Mesendoderm (in vitro differentiated cells): ENCODE measurements at regions not wholly inside any gene's neighbourhood (a gene's known extent, or its start where the extent isn't known, plus 50 kb on each side); places are given as distances from the start of the nearest gene placed in this dataset.

Experiments
- DNase-seq: peaks from one replicate; pipeline ENCODE4 v3.0.0; 2013
- H2AK5ac ChIP-seq: 2 replicates; pipeline ENCODE4 v1.6.1; 2013; ENCODE audit warnings: low read length, inconsistent platforms
- H2BK120ac ChIP-seq: 2 replicates; pipeline ENCODE4 v1.6.1; 2013; ENCODE audit warnings: low read depth, mild to moderate bottlenecking, low read length, moderate library complexity, mixed read lengths
- H2BK15ac ChIP-seq: replicated peaks from 2 replicates; pipeline ENCODE4 v1.6.1; 2013; ENCODE audit warnings: low read depth, mild to moderate bottlenecking, moderate library complexity
- H2BK5ac ChIP-seq: 2 replicates; pipeline ENCODE4 v1.6.1; 2013; ENCODE audit warnings: low read length, inconsistent platforms
- H3K18ac ChIP-seq: 2 replicates; pipeline ENCODE4 v1.6.1; 2013; ENCODE audit warnings: mild to moderate bottlenecking, low read length, mixed read lengths
- H3K23ac ChIP-seq: one replicate; pipeline ENCODE4 v1.6.1; 2013; ENCODE audit warnings: low read length
- H3K27ac ChIP-seq: 2 replicates; pipeline ENCODE4 v1.5.1; 2013; ENCODE audit warnings: low read depth, mild to moderate bottlenecking, inconsistent platforms, low read length, moderate library complexity
- H3K27me3 ChIP-seq: 2 replicates; pipeline ENCODE4 v1.6.1; 2013; ENCODE audit warnings: low read length, control low read depth, mild to moderate bottlenecking, inconsistent platforms; ENCODE audit not compliant: insufficient read depth, poor library complexity
- H3K36me3 ChIP-seq: 2 replicates; pipeline ENCODE4 v1.6.1; 2013; ENCODE audit warnings: low read length, inconsistent platforms; ENCODE audit not compliant: control insufficient read depth, insufficient read depth
- H3K4ac ChIP-seq: one replicate; pipeline ENCODE4 v1.6.1; 2013; ENCODE audit warnings: low read depth, mild to moderate bottlenecking, low read length, moderate library complexity
- H3K4me1 ChIP-seq: 2 replicates; pipeline ENCODE4 v1.6.1; 2013; ENCODE audit warnings: low read depth, low read length, inconsistent platforms; ENCODE audit not compliant: control insufficient read depth
- H3K4me2 ChIP-seq: 2 replicates; pipeline ENCODE4 v1.6.1; 2013; ENCODE audit warnings: low read length
- H3K4me3 ChIP-seq: 2 replicates; pipeline ENCODE4 v1.5.1; 2013; ENCODE audit warnings: mild to moderate bottlenecking, low read length
- H3K56ac ChIP-seq: one replicate; pipeline ENCODE4 v1.6.1; 2013; ENCODE audit warnings: low read length
- H3K79me1 ChIP-seq: 2 replicates; pipeline ENCODE4 v1.6.1; 2013; ENCODE audit warnings: low read length, inconsistent platforms
- H3K79me2 ChIP-seq: 2 replicates; pipeline ENCODE4 v1.6.1; 2013; ENCODE audit warnings: mild to moderate bottlenecking, low read length; ENCODE audit not compliant: control insufficient read depth, insufficient read depth
- H3K9ac ChIP-seq: 2 replicates; pipeline ENCODE4 v1.6.1; 2013; ENCODE audit warnings: low read length, inconsistent platforms
- H4K5ac ChIP-seq: one replicate; pipeline ENCODE4 v1.6.1; 2013; ENCODE audit warnings: low read length
- H4K8ac ChIP-seq: one replicate; pipeline ENCODE4 v1.6.1; 2013; ENCODE audit warnings: low read depth, mild to moderate bottlenecking, control low read depth, low read length, moderate library complexity
- WGBS: extraction: QIAGEN DNeasy Blood & Tissue Kit; methylation state at CpG from one replicate; pipeline ENCODE4 v1.1.7; 2013; ENCODE audit warnings: low lambda C conversion rate, missing lambda C conversion rate; ENCODE audit not compliant: insufficient coverage; ENCODE audit errors: extremely low coverage; 5-methylcytosine and 5-hydroxymethylcytosine counted together

GRCh38 chr1:177429234-177429633 lies 258.5 kb downstream of the BRINP2 start:
- Histone ChIP-seq H4K8ac (no peak overlapping the region), H3K27ac (no peak overlapping the region), H3K4ac (no peak overlapping the region)

DNA sequence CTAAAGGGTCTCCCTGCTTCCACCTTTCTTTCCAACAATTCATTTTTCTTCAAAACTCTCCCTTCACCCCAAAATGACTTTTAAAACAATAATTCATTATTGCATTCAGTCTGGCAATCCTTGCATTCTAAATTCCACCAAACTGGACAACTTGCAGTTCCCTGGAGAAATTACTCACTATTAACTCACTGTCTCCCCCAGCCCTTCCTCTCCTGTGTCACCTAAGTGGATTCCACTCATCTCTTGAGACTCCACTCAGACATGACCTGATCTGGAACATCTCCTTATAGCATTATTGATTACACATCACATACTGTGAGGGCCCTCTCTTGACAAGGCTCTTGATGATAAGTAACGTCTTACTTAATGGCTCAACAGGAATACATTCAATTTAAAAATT lies 257.1 kb downstream of the BRINP2 start:
- no peaks in the 10 kb centered on the region for H3K79me1 ChIP-seq
- no peak overlapping the region for H3K4me2 ChIP-seq
- H3K4ac ChIP-seq, result no peak overlapping the region
- H3K4me3 ChIP-seq, result no peak overlapping the region
- no peak overlapping the region for H3K27ac ChIP-seq
- H3K27me3 ChIP-seq, result no peaks in the 10 kb centered on the region
- DNase-seq, result no peak
- no CpG with 5 or more reads among the region's 1 CpG for WGBS
- no peak overlapping the region for H2BK5ac ChIP-seq
- no peak overlapping the region for H3K9ac ChIP-seq
- no peaks in the 10 kb centered on the region for H3K79me2 ChIP-seq
- H2BK120ac ChIP-seq, result no peak overlapping the region
- no peak overlapping the region for H3K56ac ChIP-seq
- H3K23ac ChIP-seq, result no peak overlapping the region
- H2BK15ac ChIP-seq, result no peak overlapping the region
- no peaks in the 10 kb centered on the region for H3K36me3 ChIP-seq
- no peak overlapping the region for H2AK5ac ChIP-seq
- no peaks in the 10 kb centered on the region for H3K4me1 ChIP-seq
- H3K18ac ChIP-seq, result no peak overlapping the region
- H4K8ac ChIP-seq, result no peak overlapping the region
- no peak overlapping the region for H4K5ac ChIP-seq

More at GRCh38 chr1:177429234-177429633, 258.5 kb downstream of the BRINP2 start:
- H4K5ac ChIP-seq, result no peak overlapping the region
- no peak overlapping the region for H3K23ac ChIP-seq
- no peak for DNase-seq
- H3K9ac ChIP-seq, result no peak overlapping the region
- H3K56ac ChIP-seq, result no peak overlapping the region
- no peak overlapping the region for H3K4me3 ChIP-seq
- H3K27me3 ChIP-seq, result no peaks in the 10 kb centered on the region
- no peaks in the 10 kb centered on the region for H3K79me2 ChIP-seq
- H3K36me3 ChIP-seq, result no peaks in the 10 kb centered on the region
- no peak overlapping the region for H3K4me2 ChIP-seq
- H3K79me1 ChIP-seq, result no peaks in the 10 kb centered on the region
- no peak overlapping the region for H2BK15ac ChIP-seq
- no peak overlapping the region for H3K18ac ChIP-seq
- no CpG with 5 or more reads among the region's 2 CpGs for WGBS
- no peak overlapping the region for H2AK5ac ChIP-seq
- H3K4me1 ChIP-seq, result no peaks in the 10 kb centered on the region
- H2BK5ac ChIP-seq, result no peak overlapping the region
- no peak overlapping the region for H2BK120ac ChIP-seq

DNA sequence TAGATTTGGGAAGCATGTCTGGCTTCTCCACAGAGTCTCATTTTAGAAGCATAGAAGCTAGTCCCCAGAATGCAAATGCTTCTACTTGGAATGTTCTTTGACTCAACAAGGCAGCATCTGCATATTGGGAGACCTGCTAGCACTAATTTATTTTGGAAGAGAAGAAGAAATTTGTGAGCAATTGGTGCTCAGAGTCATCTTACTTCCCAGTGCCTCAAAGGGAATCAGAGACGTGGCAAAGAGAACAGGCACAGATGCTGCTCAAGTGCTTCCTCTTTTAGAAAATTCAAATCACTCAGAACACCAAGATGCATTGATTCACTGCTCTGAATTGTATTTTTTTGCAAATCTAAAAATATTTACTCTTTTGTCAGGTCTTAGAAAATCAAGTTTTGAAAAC lies 255.7 kb downstream of the BRINP2 start:
- no peak overlapping the region for H3K4me2 ChIP-seq
- WGBS, result no CpG with 5 or more reads among the region's 1 CpG
- no peak overlapping the region for H4K8ac ChIP-seq
- no peaks in the 10 kb centered on the region for H3K79me2 ChIP-seq
- no peak overlapping the region for H3K4me3 ChIP-seq
- H4K5ac ChIP-seq, result no peak overlapping the region
- H2BK15ac ChIP-seq, result no peak overlapping the region
- no peak overlapping the region for H3K18ac ChIP-seq
- no peak overlapping the region for H2BK120ac ChIP-seq
- no peak overlapping the region for H3K4ac ChIP-seq
- no peak overlapping the region for H2AK5ac ChIP-seq
- H3K56ac ChIP-seq, result no peak overlapping the region
- H3K23ac ChIP-seq, result no peak overlapping the region
- H3K36me3 ChIP-seq, result no peaks in the 10 kb centered on the region
- DNase-seq, result no peak
- H3K79me1 ChIP-seq, result no peaks in the 10 kb centered on the region
- no peak overlapping the region for H3K27ac ChIP-seq
- no peaks in the 10 kb centered on the region for H3K4me1 ChIP-seq
- H3K9ac ChIP-seq, result no peak overlapping the region
- H3K27me3 ChIP-seq, result no peaks in the 10 kb centered on the region
- no peak overlapping the region for H2BK5ac ChIP-seq

DNA sequence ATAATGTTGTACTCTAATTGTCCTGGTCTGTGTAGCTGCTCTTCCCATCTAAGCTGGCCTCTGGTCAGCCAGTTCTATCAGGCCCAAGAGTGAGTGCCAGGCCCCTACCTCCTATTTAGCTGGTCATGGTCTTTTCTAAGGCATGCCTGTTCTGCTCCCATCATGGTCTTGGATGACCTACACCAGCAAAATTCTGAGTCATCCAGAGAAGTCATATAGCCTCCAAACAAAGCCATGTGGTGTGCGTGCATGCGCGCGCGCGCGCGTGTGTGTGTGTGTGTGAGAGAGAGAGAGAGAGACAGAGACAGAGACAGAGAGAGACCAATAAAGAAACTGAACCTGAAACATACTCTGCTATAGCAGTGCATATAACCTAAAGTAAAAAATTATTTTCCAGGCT lies 254.4 kb downstream of the BRINP2 start:
- Histone ChIP-seq H4K8ac (no peak overlapping the region), H2BK5ac (no peak overlapping the region), H3K27me3 (no peaks in the 10 kb centered on the region), H3K36me3 (no peaks in the 10 kb centered on the region), H3K79me2 (no peaks in the 10 kb centered on the region), H2AK5ac (no peak overlapping the region), H3K4me2 (no peak overlapping the region), H3K23ac (no peak overlapping the region), H3K4me3 (no peak overlapping the region), H4K5ac (no peak overlapping the region), H3K4me1 (no peaks in the 10 kb centered on the region), H2BK120ac (no peak overlapping the region), H3K56ac (no peak overlapping the region), H3K4ac (no peak overlapping the region), H3K9ac (no peak overlapping the region), H3K27ac (no peak overlapping the region), H3K79me1 (no peaks in the 10 kb centered on the region), H2BK15ac (no peak overlapping the region), H3K18ac (no peak overlapping the region)
- no CpG with 5 or more reads among the region's 8 CpGs for WGBS
- no peak for DNase-seq

DNA sequence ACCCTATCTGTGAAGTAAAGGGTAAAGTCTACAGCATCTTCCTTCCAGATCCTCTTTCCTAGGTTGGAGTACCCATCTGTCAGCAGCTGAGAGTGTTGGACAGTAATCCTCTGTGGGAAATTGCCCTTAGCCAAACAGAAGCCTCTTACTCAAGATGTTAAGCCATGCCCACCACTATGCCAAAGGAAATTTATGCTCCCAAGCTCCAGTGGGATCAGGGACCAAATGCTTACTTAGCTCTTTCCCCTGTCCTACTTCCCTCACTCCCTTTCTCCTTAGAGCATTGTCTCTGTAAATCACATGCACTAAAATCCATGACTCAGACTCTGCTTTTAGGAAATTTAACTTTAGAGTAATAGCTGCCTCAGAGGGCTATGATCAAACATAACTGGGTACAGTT lies 254.0 kb downstream of the BRINP2 start:
- DNase-seq, result no peak
- Histone ChIP-seq H3K27me3 (no peaks in the 10 kb centered on the region), H3K27ac (no peak overlapping the region), H2BK15ac (no peak overlapping the region), H3K9ac (no peak overlapping the region), H4K5ac (no peak overlapping the region), H2BK5ac (no peak overlapping the region), H3K23ac (no peak overlapping the region), H2AK5ac (no peak overlapping the region), H3K36me3 (no peaks in the 10 kb centered on the region), H3K4ac (no peak overlapping the region), H3K79me2 (no peaks in the 10 kb centered on the region), H3K4me2 (no peak overlapping the region), H3K79me1 (no peaks in the 10 kb centered on the region), H3K4me1 (no peaks in the 10 kb centered on the region), H2BK120ac (no peak overlapping the region), H4K8ac (no peak overlapping the region), H3K18ac (no peak overlapping the region), H3K56ac (no peak overlapping the region), H3K4me3 (no peak overlapping the region)

DNA sequence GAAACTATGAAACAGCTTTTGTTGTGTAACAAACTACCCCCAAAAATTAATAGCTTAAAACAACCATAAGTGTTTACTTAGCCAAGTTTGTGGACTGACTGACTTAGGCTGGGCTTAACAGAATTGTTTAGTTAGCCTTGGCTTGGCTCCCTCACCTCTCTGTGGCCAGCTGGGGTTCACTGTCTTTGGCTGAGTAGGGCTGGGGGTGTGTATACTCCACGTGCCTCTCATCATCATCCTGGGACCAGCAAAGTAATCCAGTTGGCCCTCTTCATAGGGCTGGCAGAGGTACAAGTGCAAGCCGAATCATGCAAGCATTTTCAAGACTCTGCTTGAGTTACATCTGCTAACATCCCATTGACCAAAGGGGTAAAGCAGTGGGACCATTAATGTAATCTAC lies 252.3 kb downstream of the BRINP2 start:
- Histone ChIP-seq H3K4ac (no peak overlapping the region), H3K79me2 (no peaks in the 10 kb centered on the region), H4K8ac (no peak overlapping the region), H3K4me2 (no peak overlapping the region), H3K23ac (no peak overlapping the region), H4K5ac (no peak overlapping the region), H2AK5ac (no peak overlapping the region), H3K9ac (no peak overlapping the region), H3K18ac (no peak overlapping the region), H3K4me3 (no peak overlapping the region), H2BK5ac (no peak overlapping the region), H2BK15ac (no peak overlapping the region), H3K27ac (no peak overlapping the region), H3K56ac (no peak overlapping the region), H3K4me1 (no peaks in the 10 kb centered on the region), H3K36me3 (no peaks in the 10 kb centered on the region), H3K79me1 (no peaks in the 10 kb centered on the region), H2BK120ac (no peak overlapping the region), H3K27me3 (no peaks in the 10 kb centered on the region)
- WGBS, result no CpG with 5 or more reads among the region's 2 CpGs
- DNase-seq, result no peak
